ENCODE measurements at regions not wholly inside any gene's neighbourhood (a gene's known extent, or its start where the extent isn't known, plus 50 kb on each side); places are given as distances from the start of the nearest gene placed in this dataset.
"Not testable (repeated sequence)": the region's sequence is repeated elsewhere in the genome, so short reads cannot be mapped to it uniquely, and the experiment has no call there.

- H3K4me1 Mint-ChIP-seq = no peaks in the 10 kb centered on the region
- no peak for ATAC-seq
- DNase-seq = no peak
- no peaks in the 10 kb centered on the region for H3K36me3 Mint-ChIP-seq (ENCODE audit: low read depth)
- no peak overlapping the region for H3K27ac Mint-ChIP-seq
- H3K9me3 ChIP-seq (ENCODE audit: control insufficient read depth, low read length, poor library complexity, severe bottlenecking) = no peaks in the 10 kb centered on the region
- no peaks in the 10 kb centered on the region for H3K27me3 Mint-ChIP-seq
- H3K4me3 Mint-ChIP-seq = no peak overlapping the region
Observed at GRCh38 chr3:135649361-135649760, 316.2 kb upstream of the PPP2R3A start.

DNA sequence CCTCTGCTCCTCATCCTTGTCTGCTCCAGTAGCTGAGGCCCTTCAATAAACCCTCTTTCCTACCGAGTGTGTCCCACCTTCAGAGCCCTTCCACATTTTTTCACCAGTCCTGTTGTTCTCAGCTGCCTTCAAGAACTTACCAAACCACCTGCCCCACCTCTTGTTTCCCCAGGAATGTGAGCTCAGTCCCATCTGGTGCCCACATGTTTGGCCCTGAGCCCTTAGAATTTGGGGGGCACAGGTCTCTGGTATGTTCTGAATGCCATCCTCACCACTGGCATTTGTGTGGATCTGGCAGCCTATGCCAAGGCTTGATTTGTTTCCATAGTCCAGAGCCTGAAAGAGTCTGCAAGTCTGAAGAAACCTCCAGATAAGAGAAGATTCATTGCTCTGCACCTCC lies 315.2 kb upstream of the PPP2R3A start:
- no peak for ATAC-seq
- no peak for DNase-seq
- Mint-ChIP-seq H3K27ac (no peak overlapping the region), H3K4me1 (no peaks in the 10 kb centered on the region), H3K36me3 (ENCODE audit: low read depth) (no peaks in the 10 kb centered on the region), H3K4me3 (no peak overlapping the region), H3K27me3 (no peaks in the 10 kb centered on the region)
- no peaks in the 10 kb centered on the region for H3K9me3 ChIP-seq (ENCODE audit: control insufficient read depth, low read length, poor library complexity, severe bottlenecking)

GRCh38 chr3:135652388-135652787 lies 313.1 kb upstream of the PPP2R3A start:
- DNase-seq (no peak), ATAC-seq (no peak)
- no peaks in the 10 kb centered on the region for H3K4me1 Mint-ChIP-seq
- H3K36me3 Mint-ChIP-seq (ENCODE audit: low read depth) = no peaks in the 10 kb centered on the region
- H3K27me3 Mint-ChIP-seq = no peaks in the 10 kb centered on the region
- H3K4me3 Mint-ChIP-seq = no peak overlapping the region
- no peak overlapping the region for H3K27ac Mint-ChIP-seq
- H3K9me3 ChIP-seq (ENCODE audit: control insufficient read depth, low read length, poor library complexity, severe bottlenecking) = no peaks in the 10 kb centered on the region

- Mint-ChIP-seq H3K4me3 (no peak overlapping the region), H3K27ac (no peak overlapping the region), H3K4me1 (no peaks in the 10 kb centered on the region), H3K27me3 (no peaks in the 10 kb centered on the region), H3K36me3 (ENCODE audit: low read depth) (no peaks in the 10 kb centered on the region)
- no peak for ATAC-seq
- DNase-seq = no peak
- H3K9me3 ChIP-seq (ENCODE audit: control insufficient read depth, low read length, poor library complexity, severe bottlenecking) = no peaks in the 10 kb centered on the region
Observed at GRCh38 chr3:135655328-135655727, 310.2 kb upstream of the PPP2R3A start.

GRCh38 chr3:135658451-135658850 lies 307.1 kb upstream of the PPP2R3A start:
- H3K36me3 Mint-ChIP-seq (ENCODE audit: low read depth); DNase-seq: not testable (repeated sequence)

GRCh38 chr3:135667061-135667460 lies 298.5 kb upstream of the PPP2R3A start:
- H3K27me3 Mint-ChIP-seq = no peaks in the 10 kb centered on the region

More at GRCh38 chr3:135658451-135658850, 307.1 kb upstream of the PPP2R3A start:
- H3K27ac Mint-ChIP-seq; H3K4me3 Mint-ChIP-seq; H3K9me3 ChIP-seq (ENCODE audit: control insufficient read depth, low read length, poor library complexity, severe bottlenecking); H3K27me3 Mint-ChIP-seq; H3K4me1 Mint-ChIP-seq; ATAC-seq: not testable (repeated sequence)

DNA sequence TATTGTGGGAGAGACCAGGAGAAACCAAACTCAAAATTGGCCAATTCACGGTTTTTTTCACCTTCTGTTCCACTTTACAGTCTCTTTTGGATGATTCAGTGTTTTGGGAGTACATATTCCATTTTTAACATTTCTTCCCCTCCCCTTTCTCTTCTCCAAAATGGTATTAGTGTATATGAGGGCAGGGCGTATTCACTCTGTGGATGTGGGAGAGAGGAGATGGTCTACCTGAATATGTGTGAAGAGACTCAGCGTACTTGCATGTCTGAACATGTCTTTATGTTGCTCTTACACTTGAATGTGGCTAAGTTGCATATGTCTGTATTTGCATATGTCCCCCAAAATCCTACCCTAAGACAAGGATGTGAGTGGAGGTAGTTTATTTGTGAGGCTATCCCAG lies 291.0 kb upstream of the PPP2R3A start:
- H3K9me3 ChIP-seq (ENCODE audit: control insufficient read depth, low read length, poor library complexity, severe bottlenecking) = no peaks in the 10 kb centered on the region
- Mint-ChIP-seq H3K36me3 (ENCODE audit: low read depth) (no peaks in the 10 kb centered on the region), H3K4me3 (no peak overlapping the region), H3K27ac (no peak overlapping the region), H3K4me1 (no peaks in the 10 kb centered on the region), H3K27me3 (no peaks in the 10 kb centered on the region)
- DNase-seq (no peak), ATAC-seq (no peak)

More at GRCh38 chr3:135667061-135667460, 298.5 kb upstream of the PPP2R3A start:
- no peaks in the 10 kb centered on the region for H3K36me3 Mint-ChIP-seq (ENCODE audit: low read depth)
- H3K4me3 Mint-ChIP-seq = no peak overlapping the region
- H3K9me3 ChIP-seq (ENCODE audit: control insufficient read depth, low read length, poor library complexity, severe bottlenecking) = no peaks in the 10 kb centered on the region
- no peak overlapping the region for H3K27ac Mint-ChIP-seq
- no peak for DNase-seq
- no peak for ATAC-seq
- H3K4me1 Mint-ChIP-seq = no peaks in the 10 kb centered on the region

GRCh38 chr3:135678386-135678785 lies 287.1 kb upstream of the PPP2R3A start:
- H3K27ac Mint-ChIP-seq = no peak overlapping the region

GRCh38 chr3:135688003-135688402 lies 277.5 kb upstream of the PPP2R3A start:
- Mint-ChIP-seq H3K36me3 (ENCODE audit: low read depth) (no peaks in the 10 kb centered on the region), H3K4me1 (no peaks in the 10 kb centered on the region), H3K4me3 (no peak overlapping the region), H3K27me3 (no peaks in the 10 kb centered on the region), H3K27ac (no peak overlapping the region)
- no peak for ATAC-seq
- DNase-seq = no peak
- H3K9me3 ChIP-seq (ENCODE audit: control insufficient read depth, low read length, poor library complexity, severe bottlenecking) = no peaks in the 10 kb centered on the region

More at GRCh38 chr3:135678386-135678785, 287.1 kb upstream of the PPP2R3A start:
- DNase-seq = no peak
- H3K9me3 ChIP-seq (ENCODE audit: control insufficient read depth, low read length, poor library complexity, severe bottlenecking) = no peaks in the 10 kb centered on the region
- Mint-ChIP-seq H3K4me3 (no peak overlapping the region), H3K27me3 (no peaks in the 10 kb centered on the region), H3K4me1 (no peaks in the 10 kb centered on the region), H3K36me3 (ENCODE audit: low read depth) (peaks cover 2% of the 10 kb centered on the region)
- ATAC-seq = no peak

GRCh38 chr3:135690664-135691063 lies 274.9 kb upstream of the PPP2R3A start:
- no peak for ATAC-seq

GRCh38 chr3:135691240-135691639 lies 274.3 kb upstream of the PPP2R3A start:
- Mint-ChIP-seq H3K4me3 (no peak overlapping the region), H3K27ac (no peak overlapping the region), H3K4me1 (no peaks in the 10 kb centered on the region), H3K27me3 (no peaks in the 10 kb centered on the region), H3K36me3 (ENCODE audit: low read depth) (no peaks in the 10 kb centered on the region)
- H3K9me3 ChIP-seq (ENCODE audit: control insufficient read depth, low read length, poor library complexity, severe bottlenecking) = no peaks in the 10 kb centered on the region
- DNase-seq (no peak), ATAC-seq (no peak)

More at GRCh38 chr3:135690664-135691063, 274.9 kb upstream of the PPP2R3A start:
- no peak overlapping the region for H3K4me3 Mint-ChIP-seq
- H3K27me3 Mint-ChIP-seq = no peaks in the 10 kb centered on the region
- no peak for DNase-seq
- H3K4me1 Mint-ChIP-seq = no peaks in the 10 kb centered on the region
- H3K9me3 ChIP-seq (ENCODE audit: control insufficient read depth, low read length, poor library complexity, severe bottlenecking) = no peaks in the 10 kb centered on the region
- H3K36me3 Mint-ChIP-seq (ENCODE audit: low read depth) = no peaks in the 10 kb centered on the region
- no peak overlapping the region for H3K27ac Mint-ChIP-seq

GRCh38 chr3:135694142-135694541 lies 271.4 kb upstream of the PPP2R3A start:
- no peak for ATAC-seq
- no peaks in the 10 kb centered on the region for H3K36me3 Mint-ChIP-seq (ENCODE audit: low read depth)
- H3K27ac Mint-ChIP-seq = no peak overlapping the region
- DNase-seq = no peak
- H3K9me3 ChIP-seq (ENCODE audit: control insufficient read depth, low read length, poor library complexity, severe bottlenecking) = no peaks in the 10 kb centered on the region
- no peak overlapping the region for H3K4me3 Mint-ChIP-seq
- no peaks in the 10 kb centered on the region for H3K27me3 Mint-ChIP-seq
- H3K4me1 Mint-ChIP-seq = no peaks in the 10 kb centered on the region

- Mint-ChIP-seq H3K4me1 (no peaks in the 10 kb centered on the region), H3K4me3 (no peak overlapping the region), H3K27me3 (no peaks in the 10 kb centered on the region), H3K27ac (no peak overlapping the region), H3K36me3 (ENCODE audit: low read depth) (no peaks in the 10 kb centered on the region)
- ATAC-seq = no peak
- H3K9me3 ChIP-seq (ENCODE audit: control insufficient read depth, low read length, poor library complexity, severe bottlenecking) = no peaks in the 10 kb centered on the region
- no peak for DNase-seq
Observed at GRCh38 chr3:135699741-135700140, 265.8 kb upstream of the PPP2R3A start.

DNA sequence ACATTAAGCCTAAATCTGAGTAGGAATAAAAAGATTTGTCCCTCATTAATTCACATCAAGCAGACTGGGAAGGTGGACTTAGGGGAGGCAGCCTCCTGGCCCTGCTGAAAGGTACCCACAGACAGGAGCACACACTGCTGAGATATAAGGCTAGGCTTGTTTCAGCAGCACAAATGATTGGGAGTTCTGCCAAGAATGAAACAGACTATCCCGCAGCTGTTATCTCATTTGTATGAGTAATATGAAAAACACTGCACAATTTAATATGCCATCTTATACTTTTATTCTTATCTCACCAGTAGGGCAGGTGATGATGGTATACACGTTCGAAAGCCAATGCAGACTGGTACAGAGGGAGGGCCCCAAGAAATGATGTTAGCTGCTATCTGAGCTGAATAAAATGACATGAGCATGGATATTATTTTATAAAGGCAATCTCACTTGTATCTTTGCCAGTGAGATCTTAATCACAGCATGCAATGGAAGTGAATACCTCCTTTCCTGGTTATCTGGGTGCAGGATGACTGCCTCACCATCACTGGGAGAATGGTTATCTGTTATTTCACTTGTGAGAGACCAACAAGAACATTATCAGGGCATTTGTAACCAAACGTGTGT lies 258.7 kb upstream of the PPP2R3A start:
- Mint-ChIP-seq H3K27me3 (no peaks in the 10 kb centered on the region), H3K27ac (no peak overlapping the region), H3K36me3 (ENCODE audit: low read depth) (no peaks in the 10 kb centered on the region), H3K4me3 (no peak overlapping the region), H3K4me1 (no peaks in the 10 kb centered on the region)
- no peaks in the 10 kb centered on the region for H3K9me3 ChIP-seq (ENCODE audit: control insufficient read depth, low read length, poor library complexity, severe bottlenecking)
- DNase-seq (no peak), ATAC-seq (no peak)
